Activated naive CD4-positive, alpha-beta T cell treated with anti-CD3 and anti-CD28 coated beads, Interleukin-2, amount 50 U/mL, for 24 hours (primary cell): ENCODE measurements at regions not wholly inside any gene's neighbourhood (a gene's known extent, or its start where the extent isn't known, plus 50 kb on each side); places are given as distances from the start of the nearest gene placed in this dataset.
"Not testable (repeated sequence)": the region's sequence is repeated elsewhere in the genome, so short reads cannot be mapped to it uniquely, and the experiment has no call there.

Source experiments
- H3K27ac Mint-ChIP-seq: one replicate; pipeline ENCODE4 v1.8.0; 2021; ENCODE audit warnings: mild to moderate bottlenecking, mixed read lengths
- H3K27me3 Mint-ChIP-seq: one replicate; pipeline ENCODE4 v1.8.0; 2021; ENCODE audit warnings: mixed read lengths
- H3K36me3 Mint-ChIP-seq: one replicate; pipeline ENCODE4 v1.8.0; 2021; ENCODE audit warnings: mixed read lengths
- H3K4me1 Mint-ChIP-seq: one replicate; pipeline ENCODE4 v1.8.0; 2021; ENCODE audit warnings: mixed read lengths
- H3K4me3 Mint-ChIP-seq: one replicate; pipeline ENCODE4 v1.8.0; 2021; ENCODE audit warnings: mild to moderate bottlenecking, mixed read lengths
- H3K9me3 Mint-ChIP-seq: one replicate; pipeline ENCODE4 v1.8.0; 2021; ENCODE audit warnings: mixed read lengths

DNA sequence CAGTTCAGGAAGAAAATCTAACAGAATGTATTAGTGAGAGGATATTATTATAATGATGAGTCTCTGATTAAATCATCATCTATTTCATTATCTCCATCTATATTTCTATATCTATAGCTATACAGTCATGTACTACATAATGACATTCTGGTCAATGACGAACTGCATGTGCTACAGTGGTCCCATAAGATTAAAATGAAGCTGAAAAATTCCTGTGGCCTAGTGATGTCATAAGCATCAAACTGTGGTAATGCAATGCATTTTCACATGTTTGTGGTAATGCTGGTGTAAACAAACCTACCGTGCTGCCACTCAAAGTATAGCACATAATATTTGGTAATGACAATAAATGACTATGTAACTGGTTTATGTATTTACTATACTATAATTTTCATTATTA lies 1127.9 kb upstream of the CHAC2 start:
- Mint-ChIP-seq H3K9me3 (peaks cover 5% of the 10 kb centered on the region), H3K27ac (no peak overlapping the region), H3K27me3 (no peaks in the 10 kb centered on the region), H3K4me3 (no peak overlapping the region), H3K4me1 (no peaks in the 10 kb centered on the region), H3K36me3 (no peaks in the 10 kb centered on the region)

- H3K36me3 Mint-ChIP-seq, result no peaks in the 10 kb centered on the region
- no peaks in the 10 kb centered on the region for H3K9me3 Mint-ChIP-seq
- H3K27ac Mint-ChIP-seq, result no peak overlapping the region
- no peak overlapping the region for H3K4me3 Mint-ChIP-seq
- no peaks in the 10 kb centered on the region for H3K27me3 Mint-ChIP-seq
- no peaks in the 10 kb centered on the region for H3K4me1 Mint-ChIP-seq
These were observed 1135.1 kb upstream of the CHAC2 start for GRCh38 chr2:52632543-52632942.

- no peaks in the 10 kb centered on the region for H3K27me3 Mint-ChIP-seq
- no peak overlapping the region for H3K4me3 Mint-ChIP-seq
- H3K27ac Mint-ChIP-seq, result no peak overlapping the region
- H3K4me1 Mint-ChIP-seq, result no peaks in the 10 kb centered on the region
- H3K36me3 Mint-ChIP-seq, result no peaks in the 10 kb centered on the region
- no peaks in the 10 kb centered on the region for H3K9me3 Mint-ChIP-seq
These were observed 1137.7 kb upstream of the CHAC2 start for GRCh38 chr2:52629944-52630343.

DNA sequence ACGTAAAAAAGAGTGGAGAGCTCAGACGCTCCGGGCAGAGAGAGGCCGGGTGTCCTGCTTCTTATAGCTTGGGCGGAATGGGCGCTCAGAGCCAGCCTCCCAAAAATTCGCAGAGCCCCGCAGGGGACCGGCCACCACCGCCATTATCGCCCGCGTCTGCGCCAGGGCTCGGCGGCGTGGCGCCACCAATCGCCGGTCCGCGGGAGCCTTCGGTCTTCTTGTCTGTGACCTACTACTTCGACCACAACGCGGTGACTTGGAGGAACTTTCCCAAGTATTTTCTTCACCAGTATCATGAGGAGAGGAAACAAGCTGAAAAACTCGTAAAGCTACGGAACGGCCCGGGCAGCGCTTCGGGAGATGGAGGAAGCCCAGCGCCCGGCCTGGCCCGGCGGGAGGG lies 1138.1 kb upstream of the CHAC2 start:
- no peak overlapping the region for H3K27ac Mint-ChIP-seq
- H3K9me3 Mint-ChIP-seq, result no peaks in the 10 kb centered on the region
- no peak overlapping the region for H3K4me3 Mint-ChIP-seq
- no peaks in the 10 kb centered on the region for H3K36me3 Mint-ChIP-seq
- no peaks in the 10 kb centered on the region for H3K4me1 Mint-ChIP-seq
- no peaks in the 10 kb centered on the region for H3K27me3 Mint-ChIP-seq

GRCh38 chr2:52622266-52622665 lies 1145.3 kb upstream of the CHAC2 start:
- Mint-ChIP-seq H3K27me3 (no peaks in the 10 kb centered on the region), H3K9me3 (no peaks in the 10 kb centered on the region), H3K36me3 (no peaks in the 10 kb centered on the region), H3K4me1 (no peaks in the 10 kb centered on the region), H3K27ac (no peak overlapping the region), H3K4me3 (no peak overlapping the region)

- Mint-ChIP-seq H3K4me3 (no peak overlapping the region), H3K27me3 (no peaks in the 10 kb centered on the region), H3K36me3 (no peaks in the 10 kb centered on the region), H3K9me3 (no peaks in the 10 kb centered on the region), H3K27ac (no peak overlapping the region), H3K4me1 (no peaks in the 10 kb centered on the region)
These were observed 1154.5 kb upstream of the CHAC2 start for GRCh38 chr2:52613064-52613463.

DNA sequence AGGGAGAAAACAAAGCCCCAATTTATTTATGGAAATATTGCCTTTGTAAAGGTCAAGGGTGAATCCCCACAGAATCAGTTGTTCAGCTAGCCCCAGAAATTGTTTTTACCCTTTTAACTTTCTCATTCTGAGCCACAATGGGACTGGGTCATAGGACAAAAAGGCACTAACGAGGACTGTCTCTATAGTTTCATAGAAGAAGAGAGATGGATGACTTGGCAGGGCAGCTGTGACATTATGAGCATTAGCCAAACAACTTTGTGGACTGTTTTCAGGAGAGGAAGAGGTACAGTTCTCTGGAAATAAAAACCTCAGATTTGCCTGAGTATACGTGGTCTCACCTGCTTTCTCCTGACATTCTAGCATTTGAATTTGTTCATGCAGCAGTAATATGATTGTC lies 1155.8 kb upstream of the CHAC2 start:
- no peaks in the 10 kb centered on the region for H3K9me3 Mint-ChIP-seq
- no peaks in the 10 kb centered on the region for H3K36me3 Mint-ChIP-seq
- no peak overlapping the region for H3K27ac Mint-ChIP-seq
- H3K4me3 Mint-ChIP-seq, result no peak overlapping the region
- H3K27me3 Mint-ChIP-seq, result no peaks in the 10 kb centered on the region
- H3K4me1 Mint-ChIP-seq, result no peaks in the 10 kb centered on the region

DNA sequence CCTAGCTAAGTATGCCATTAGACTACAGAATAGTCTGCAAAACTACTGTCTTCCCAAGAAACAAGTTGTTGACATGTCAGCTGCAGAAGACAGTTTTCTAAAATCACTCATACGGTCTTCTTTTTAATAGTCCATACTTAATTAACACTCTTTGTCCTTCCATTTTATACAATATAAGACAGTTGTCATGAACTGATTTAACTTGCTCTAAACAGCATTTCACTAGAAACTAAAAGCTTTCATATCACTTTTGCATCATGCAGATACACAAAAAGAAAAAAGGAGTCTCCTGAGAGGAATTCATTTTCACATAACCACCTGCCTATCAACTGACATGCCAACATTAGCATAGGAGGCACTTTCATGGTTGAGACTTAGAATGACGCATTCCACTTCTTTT lies 1159.6 kb upstream of the CHAC2 start:
- Mint-ChIP-seq H3K4me1 (no peaks in the 10 kb centered on the region), H3K9me3 (no peaks in the 10 kb centered on the region), H3K36me3 (no peaks in the 10 kb centered on the region)

GRCh38 chr2:52597346-52597745 lies 1170.3 kb upstream of the CHAC2 start:
- no peaks in the 10 kb centered on the region for H3K36me3 Mint-ChIP-seq
- H3K4me3 Mint-ChIP-seq, result no peak overlapping the region
- H3K4me1 Mint-ChIP-seq, result no peaks in the 10 kb centered on the region
- no peaks in the 10 kb centered on the region for H3K27me3 Mint-ChIP-seq
- H3K27ac Mint-ChIP-seq, result no peak overlapping the region
- no peaks in the 10 kb centered on the region for H3K9me3 Mint-ChIP-seq

More for the DNA sequence above, 1159.6 kb upstream of the CHAC2 start:
- Mint-ChIP-seq H3K27me3 (no peaks in the 10 kb centered on the region), H3K27ac (no peak overlapping the region), H3K4me3 (no peak overlapping the region)

DNA sequence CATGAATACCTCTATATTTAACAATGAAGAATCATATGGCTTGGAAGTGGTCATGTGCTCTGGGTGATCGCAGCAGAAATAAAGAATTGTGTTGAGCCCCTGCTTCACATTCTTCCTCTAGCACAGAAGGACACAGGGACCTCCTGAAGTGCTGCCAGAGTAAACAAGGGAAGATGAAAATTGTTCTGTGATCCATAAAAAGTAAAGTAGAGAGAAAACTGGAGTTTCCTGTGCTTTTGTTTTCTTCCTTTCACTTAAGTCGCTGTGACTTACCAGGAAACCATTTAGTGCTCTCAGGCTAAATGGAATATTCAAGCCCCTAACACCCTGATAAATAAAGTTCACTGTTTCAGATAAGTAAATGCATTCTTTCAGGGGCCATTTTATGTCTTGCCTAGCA lies 1173.6 kb upstream of the CHAC2 start:
- peaks cover 1% of the 10 kb centered on the region for H3K36me3 Mint-ChIP-seq
- peaks cover 19% of the 10 kb centered on the region for H3K9me3 Mint-ChIP-seq

GRCh38 chr2:52584071-52584470 lies 1183.5 kb upstream of the CHAC2 start:
- not testable (repeated sequence) for H3K4me1 Mint-ChIP-seq, H3K4me3 Mint-ChIP-seq, H3K27me3 Mint-ChIP-seq, H3K36me3 Mint-ChIP-seq, H3K27ac Mint-ChIP-seq, H3K9me3 Mint-ChIP-seq

More for the DNA sequence above, 1173.6 kb upstream of the CHAC2 start:
- Mint-ChIP-seq H3K27ac (no peak overlapping the region), H3K4me3 (no peak overlapping the region), H3K4me1 (no peaks in the 10 kb centered on the region), H3K27me3 (no peaks in the 10 kb centered on the region)

- H3K4me3 Mint-ChIP-seq, result no peak overlapping the region
- H3K27me3 Mint-ChIP-seq, result no peaks in the 10 kb centered on the region
- H3K27ac Mint-ChIP-seq, result no peak overlapping the region
- peaks cover 1% of the 10 kb centered on the region for H3K36me3 Mint-ChIP-seq
- H3K4me1 Mint-ChIP-seq, result no peaks in the 10 kb centered on the region
- H3K9me3 Mint-ChIP-seq, result peaks cover 17% of the 10 kb centered on the region
These were observed 1195.1 kb upstream of the CHAC2 start for GRCh38 chr2:52572469-52572894.

DNA sequence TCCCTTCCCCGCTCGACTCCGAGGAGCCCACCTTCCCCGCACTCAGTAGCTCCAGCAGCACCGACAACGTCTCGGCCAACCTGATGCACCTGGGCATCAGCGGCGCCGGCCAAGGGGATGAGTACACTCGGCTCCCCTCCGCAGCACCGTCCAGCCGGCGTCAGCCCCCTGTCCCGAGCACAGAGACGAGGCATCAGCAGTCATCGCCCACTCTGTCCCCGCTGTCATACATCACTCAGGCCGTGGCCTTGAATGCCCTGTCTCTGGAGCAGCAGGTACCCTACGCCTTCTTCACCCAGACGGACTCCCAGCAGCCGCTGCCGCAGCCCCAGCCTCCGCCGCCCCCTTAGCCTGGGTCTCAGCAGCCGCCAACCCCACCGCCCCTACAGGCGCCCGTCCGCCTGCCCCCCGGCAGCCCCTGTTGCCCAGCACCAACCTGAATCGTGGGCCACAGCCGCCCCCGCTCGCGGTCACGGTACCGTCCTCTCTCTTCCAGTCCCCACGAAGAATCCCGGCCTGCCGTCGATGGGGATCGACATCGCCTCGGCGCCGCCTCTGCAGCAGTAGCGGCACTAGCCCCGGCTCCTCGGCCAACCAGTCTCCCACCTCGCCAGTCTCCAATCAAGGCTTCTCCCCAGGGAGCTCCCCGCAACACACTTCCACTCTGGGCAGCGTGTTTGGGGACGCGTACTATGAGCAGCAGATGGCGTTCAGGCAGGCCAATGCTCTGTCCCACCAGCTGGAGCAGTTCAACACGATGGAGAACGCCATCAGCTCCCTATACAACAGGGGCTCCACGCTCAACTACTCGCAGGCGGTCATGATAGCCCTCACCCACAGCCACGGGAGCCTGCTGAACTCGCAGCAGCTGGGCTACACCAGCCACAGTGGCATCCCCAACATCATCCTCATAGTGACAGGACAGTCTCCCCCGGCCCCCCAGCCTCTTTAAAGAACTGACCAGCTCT lies 1195.9 kb upstream of the CHAC2 start:
- H3K27me3 Mint-ChIP-seq, result no peaks in the 10 kb centered on the region
- H3K36me3 Mint-ChIP-seq, result peaks cover 1% of the 10 kb centered on the region
- H3K9me3 Mint-ChIP-seq, result peaks cover 17% of the 10 kb centered on the region
- no peak overlapping the region for H3K4me3 Mint-ChIP-seq
- H3K27ac Mint-ChIP-seq, result no peak overlapping the region
- no peaks in the 10 kb centered on the region for H3K4me1 Mint-ChIP-seq

GRCh38 chr2:52570716-52571115 lies 1196.9 kb upstream of the CHAC2 start:
- no peaks in the 10 kb centered on the region for H3K27me3 Mint-ChIP-seq
- H3K36me3 Mint-ChIP-seq, result peaks cover 1% of the 10 kb centered on the region
- peaks cover 17% of the 10 kb centered on the region for H3K9me3 Mint-ChIP-seq
- H3K4me3 Mint-ChIP-seq, result no peak overlapping the region
- no peaks in the 10 kb centered on the region for H3K4me1 Mint-ChIP-seq
- no peak overlapping the region for H3K27ac Mint-ChIP-seq

GRCh38 chr2:52563151-52563550 lies 1204.5 kb upstream of the CHAC2 start:
- no peak overlapping the region for H3K27ac Mint-ChIP-seq
- H3K9me3 Mint-ChIP-seq, result peaks cover 22% of the 10 kb centered on the region
- H3K4me3 Mint-ChIP-seq, result no peak overlapping the region
- H3K4me1 Mint-ChIP-seq, result no peaks in the 10 kb centered on the region
- no peaks in the 10 kb centered on the region for H3K36me3 Mint-ChIP-seq
- no peaks in the 10 kb centered on the region for H3K27me3 Mint-ChIP-seq

- peaks cover 10% of the 10 kb centered on the region for H3K9me3 Mint-ChIP-seq
These were observed 1209.3 kb upstream of the CHAC2 start for GRCh38 chr2:52558265-52558664.

GRCh38 chr2:52542297-52542696 lies 1225.3 kb upstream of the CHAC2 start:
- H3K4me3 Mint-ChIP-seq, result no peak overlapping the region

More at GRCh38 chr2:52558265-52558664, 1209.3 kb upstream of the CHAC2 start:
- no peak overlapping the region for H3K4me3 Mint-ChIP-seq
- no peaks in the 10 kb centered on the region for H3K27me3 Mint-ChIP-seq
- H3K4me1 Mint-ChIP-seq, result no peaks in the 10 kb centered on the region
- no peaks in the 10 kb centered on the region for H3K36me3 Mint-ChIP-seq
- H3K27ac Mint-ChIP-seq, result no peak overlapping the region

More at GRCh38 chr2:52542297-52542696, 1225.3 kb upstream of the CHAC2 start:
- Mint-ChIP-seq H3K4me1 (no peaks in the 10 kb centered on the region), H3K27ac (no peak overlapping the region), H3K9me3 (peaks cover 11% of the 10 kb centered on the region), H3K27me3 (no peaks in the 10 kb centered on the region), H3K36me3 (no peaks in the 10 kb centered on the region)
